Kidney epithelial cell (primary cell): ENCODE measurements at regions not wholly inside any gene's neighbourhood (a gene's known extent, or its start where the extent isn't known, plus 50 kb on each side); places are given as distances from the start of the nearest gene placed in this dataset.

Experiments
- DNase-seq: peaks from one replicate; pipeline ENCODE4 v3.0.0-alpha.2; 2010; ENCODE audit warnings: low read depth
- H3K27me3 ChIP-seq: 2 replicates; pipeline ENCODE4 v1.6.0; 2011; ENCODE audit warnings: low read length; ENCODE audit not compliant: control insufficient read depth, insufficient read depth
- H3K36me3 ChIP-seq: 2 replicates; pipeline ENCODE4 v1.5.1; 2011; ENCODE audit warnings: low read length; ENCODE audit not compliant: control insufficient read depth, insufficient read depth
- H3K4me3 ChIP-seq: 2 replicates; pipeline ENCODE4 v1.5.1; 2011; ENCODE audit warnings: low read depth, mild to moderate bottlenecking, control low read depth, low read length
- CTCF ChIP-seq: IDR thresholded peaks from 2 replicates; pipeline ENCODE4 v1.5.1; 2011; ENCODE audit warnings: mild to moderate bottlenecking, moderate library complexity, low read length, control low read depth, inconsistent platforms; ENCODE audit not compliant: insufficient read depth, poor library complexity, severe bottlenecking

- H3K27me3 ChIP-seq = no peaks in the 10 kb centered on the region
- no peak for TF ChIP-seq CTCF
- DNase-seq = no peak
- H3K36me3 ChIP-seq = no peaks in the 10 kb centered on the region
- H3K4me3 ChIP-seq = no peak overlapping the region
Measured at GRCh38 chr18:2441544-2441943, 129.8 kb downstream of the METTL4 start.

GRCh38 chr18:2442006-2442405, 129.3 kb downstream of the METTL4 start:
- no peak for DNase-seq
- TF ChIP-seq CTCF = no peak
- H3K36me3 ChIP-seq = no peaks in the 10 kb centered on the region
- H3K27me3 ChIP-seq = no peaks in the 10 kb centered on the region
- no peak overlapping the region for H3K4me3 ChIP-seq

GRCh38 chr18:2442726-2443275, 128.5 kb downstream of the METTL4 start:
- Histone ChIP-seq H3K27me3 (no peaks in the 10 kb centered on the region), H3K4me3 (no peak overlapping the region), H3K36me3 (no peaks in the 10 kb centered on the region)
- TF ChIP-seq CTCF = no peak
- peak; percentile 9 for DNase-seq

- no peak overlapping the region for H3K4me3 ChIP-seq
- no peaks in the 10 kb centered on the region for H3K27me3 ChIP-seq
- H3K36me3 ChIP-seq = no peaks in the 10 kb centered on the region
- DNase-seq = no peak
- TF ChIP-seq CTCF = no peak
Measured at GRCh38 chr18:2444201-2444875, 127.0 kb downstream of the METTL4 start.

- Histone ChIP-seq H3K36me3 (no peaks in the 10 kb centered on the region), H3K4me3 (no peak overlapping the region), H3K27me3 (no peaks in the 10 kb centered on the region)
- no peak for DNase-seq
- TF ChIP-seq CTCF = no peak
Measured at GRCh38 chr18:2448565-2449151, 122.6 kb downstream of the METTL4 start.
